ENCODE measurements at regions not wholly inside any gene's neighbourhood (a gene's known extent, or its start where the extent isn't known, plus 50 kb on each side); places are given as distances from the start of the nearest gene placed in this dataset.
"Not testable (repeated sequence)": the region's sequence is repeated elsewhere in the genome, so short reads cannot be mapped to it uniquely, and the experiment has no call there.

DNA sequence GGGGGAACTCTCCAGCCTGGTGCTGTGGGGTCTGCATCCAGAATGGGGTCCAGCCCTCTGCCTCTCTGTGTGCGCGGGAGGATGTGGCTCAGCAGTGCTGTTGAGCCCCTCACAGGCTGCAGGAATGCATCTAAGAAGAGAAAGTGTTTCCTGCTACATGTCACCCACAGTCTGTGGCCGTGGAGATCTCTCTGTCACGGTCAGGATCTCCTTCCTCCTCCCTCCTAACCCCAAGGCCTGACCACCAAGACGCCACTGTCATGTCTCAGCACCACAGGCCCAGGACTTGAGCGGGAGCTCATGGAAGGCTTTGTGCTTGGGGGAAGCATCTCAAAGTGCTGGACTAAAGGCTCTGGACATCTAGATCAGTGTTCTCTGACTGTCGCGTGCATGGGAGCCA is 90.1 kb downstream of the SREK1 start:
- in situ Hi-C loops (cut with HindIII; ENCODE audit: low sequenced_read_pairs), result no loop called here

DNA sequence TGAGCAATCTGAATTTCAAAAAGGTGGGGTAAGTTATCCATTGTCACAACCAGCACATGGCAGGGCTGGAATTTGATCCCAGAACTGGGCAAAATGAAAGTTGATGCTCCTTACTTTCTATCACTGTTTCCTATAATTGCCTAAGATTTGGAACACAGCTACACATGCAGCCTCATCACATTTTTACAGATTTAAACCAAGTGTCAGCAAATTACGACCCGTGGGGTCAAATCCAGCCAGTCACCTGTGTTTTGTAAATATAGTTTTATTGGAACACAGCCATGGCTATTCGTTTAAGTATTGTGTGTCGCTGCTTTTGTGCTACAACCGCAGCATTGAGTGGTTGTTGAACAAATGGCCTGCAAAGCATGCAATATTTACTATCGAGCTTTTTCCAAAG is 94.3 kb downstream of the SREK1 start:
- in situ Hi-C loops (cut with HindIII; ENCODE audit: low sequenced_read_pairs), result no loop called here

GRCh38 chr5:66239034-66239433 is 94.9 kb downstream of the SREK1 start:
- in situ Hi-C loops (cut with HindIII; ENCODE audit: low sequenced_read_pairs), result no loop called here

GRCh38 chr5:66241136-66241825 is 97.2 kb downstream of the SREK1 start:
- in situ Hi-C loops (cut with HindIII; ENCODE audit: low sequenced_read_pairs), result no loop called here

DNA sequence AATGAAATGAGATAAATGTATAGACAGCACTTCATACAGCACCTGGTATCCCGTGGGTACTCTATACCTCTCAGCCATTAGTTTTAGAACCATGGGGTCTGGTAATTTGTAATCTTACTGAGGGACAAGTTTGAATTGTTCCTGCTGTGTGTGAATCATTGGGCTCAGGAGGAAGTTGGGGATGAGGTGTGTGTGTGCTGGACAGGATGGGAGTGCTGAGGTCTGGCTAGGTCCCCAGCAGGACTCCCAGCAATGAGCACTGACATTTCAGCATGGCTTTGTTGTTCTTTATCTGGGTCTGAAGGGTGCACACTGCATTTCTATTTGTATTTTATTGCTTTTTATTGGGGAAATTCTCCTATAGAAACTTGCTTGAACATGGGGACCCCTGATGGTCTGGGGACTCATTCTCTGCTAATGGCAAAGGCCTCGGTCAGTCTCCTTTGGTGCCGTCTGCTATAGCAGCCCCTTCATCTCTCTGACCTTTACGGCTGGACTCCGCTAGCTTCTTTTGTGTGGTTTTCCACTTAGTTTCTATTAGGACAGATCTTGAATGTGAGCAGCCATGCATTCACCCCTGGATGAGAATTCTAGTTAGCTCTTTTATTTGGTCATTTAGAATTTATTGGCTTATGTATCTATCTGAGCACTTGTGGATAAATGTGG is 98.1 kb downstream of the SREK1 start:
- in situ Hi-C loops (cut with HindIII; ENCODE audit: low sequenced_read_pairs), result no loop called here

GRCh38 chr5:66246608-66247007 is 102.5 kb downstream of the SREK1 start:
- in situ Hi-C loops (cut with HindIII; ENCODE audit: low sequenced_read_pairs), result no loop called here

DNA sequence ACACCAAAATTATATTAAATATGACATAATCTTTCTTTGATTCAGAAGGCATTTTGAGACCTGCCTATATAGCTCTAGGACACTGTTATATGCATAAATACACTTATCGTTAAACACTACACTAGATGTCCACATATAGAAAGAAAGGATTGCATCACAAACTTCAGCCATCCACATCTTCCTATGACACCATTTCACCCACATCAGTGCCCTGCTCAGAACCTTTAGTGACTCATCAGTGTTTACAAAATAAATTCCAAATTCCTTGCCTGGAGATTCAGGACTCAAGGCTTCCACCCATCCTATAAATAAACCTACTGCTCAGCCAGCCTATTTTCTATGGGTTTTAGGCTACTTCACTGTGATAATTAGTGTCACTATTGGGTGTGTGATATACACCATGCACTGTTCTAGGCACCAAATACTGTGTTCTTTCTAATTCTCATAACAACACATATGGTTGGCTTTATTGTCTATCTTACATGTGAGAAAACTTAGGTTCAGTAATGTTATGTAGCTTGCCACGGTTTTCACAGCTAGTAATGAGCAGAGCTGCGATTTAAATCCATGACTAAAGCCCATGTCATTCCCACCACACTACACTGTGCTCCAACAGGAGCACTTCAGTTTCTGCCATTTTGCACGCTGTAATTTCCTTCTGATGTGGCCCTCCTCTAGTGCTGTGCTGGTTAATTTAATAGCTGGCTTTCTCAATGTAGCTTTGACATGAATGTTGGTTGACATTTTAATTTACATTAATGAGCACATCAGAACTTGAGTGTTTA is 103.3 kb downstream of the SREK1 start:
- in situ Hi-C loops (cut with HindIII; ENCODE audit: low sequenced_read_pairs), result no loop called here

DNA sequence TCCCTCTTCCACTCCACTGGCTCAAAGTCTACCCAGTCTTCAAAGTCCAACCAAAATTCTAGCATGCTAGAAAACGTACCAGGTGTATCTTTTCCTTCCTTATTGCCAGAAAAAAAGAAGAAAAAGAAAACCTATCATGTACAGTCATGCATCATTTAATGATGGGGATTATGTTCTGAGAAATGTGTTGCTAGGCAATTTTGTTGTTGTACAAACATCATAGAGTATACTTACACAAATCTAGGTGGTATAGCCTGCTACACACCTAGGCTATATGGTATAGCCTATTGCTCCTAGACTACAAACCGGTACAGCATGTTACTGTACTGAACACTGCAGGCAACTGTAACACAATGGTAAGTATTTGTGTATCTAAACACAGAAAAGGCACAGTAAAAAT is 104.8 kb downstream of the SREK1 start:
- in situ Hi-C loops (cut with HindIII; ENCODE audit: low sequenced_read_pairs), result no loop called here

- in situ Hi-C loops (cut with HindIII; ENCODE audit: low sequenced_read_pairs), result no loop called here
Observed at GRCh38 chr5:66249920-66250319, 105.8 kb downstream of the SREK1 start.

DNA sequence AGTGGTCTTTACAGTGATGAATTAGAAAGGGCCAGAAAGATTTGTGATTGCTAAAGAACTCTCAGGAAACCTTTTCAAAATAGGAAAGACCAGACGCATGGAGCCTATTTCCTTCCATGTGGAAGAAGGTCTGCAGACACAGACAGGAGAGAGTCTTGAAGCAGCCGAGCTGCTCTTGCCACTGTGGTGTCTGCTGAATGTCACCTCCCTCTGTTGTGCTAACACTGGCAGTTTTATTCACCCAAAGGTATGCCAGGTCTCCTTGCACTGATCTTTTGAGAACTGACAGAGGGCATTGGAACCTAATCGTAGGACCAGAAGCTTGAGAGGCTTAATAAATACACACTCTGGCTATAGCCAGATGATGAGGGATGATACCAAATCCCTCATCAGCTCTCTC is 108.7 kb downstream of the SREK1 start:
- in situ Hi-C loops (cut with HindIII; ENCODE audit: low sequenced_read_pairs), result no loop called here

DNA sequence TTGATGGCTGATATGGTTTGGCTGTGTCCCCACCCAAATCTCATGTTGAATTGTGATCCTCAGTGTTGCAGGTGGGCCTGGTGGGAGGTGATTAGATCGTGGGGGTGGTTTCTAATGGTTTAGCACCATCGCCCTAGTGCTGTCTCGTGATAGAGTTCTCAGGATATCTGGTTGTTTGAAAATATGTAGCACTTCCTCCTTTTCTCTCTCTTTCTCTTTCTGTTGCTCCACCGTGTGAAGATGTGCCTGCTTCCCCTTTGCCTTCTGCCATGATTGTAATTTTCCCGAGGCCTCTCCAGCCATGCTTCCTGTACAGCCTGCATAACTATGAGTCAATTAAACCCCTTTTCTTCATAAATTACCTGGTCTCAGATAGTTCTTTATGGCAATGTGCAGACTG is 111.6 kb downstream of the SREK1 start:
- in situ Hi-C loops (cut with HindIII; ENCODE audit: low sequenced_read_pairs), result no loop called here

GRCh38 chr5:66273121-66273520 is 129.0 kb downstream of the SREK1 start:
- in situ Hi-C loops (cut with HindIII; ENCODE audit: low sequenced_read_pairs), result no loop called here

GRCh38 chr5:66276986-66277385 is 132.9 kb downstream of the SREK1 start:
- in situ Hi-C loops (cut with HindIII; ENCODE audit: low sequenced_read_pairs), result no loop called here

- in situ Hi-C loops (cut with HindIII; ENCODE audit: low sequenced_read_pairs), result no loop called here
Observed at GRCh38 chr5:66277981-66278380, 133.9 kb downstream of the SREK1 start.

- in situ Hi-C loops (cut with HindIII; ENCODE audit: low sequenced_read_pairs), result no loop called here
Observed at GRCh38 chr5:66281294-66281693, 137.2 kb downstream of the SREK1 start.

GRCh38 chr5:66284588-66285342 is 140.7 kb downstream of the SREK1 start:
- in situ Hi-C loops (cut with HindIII; ENCODE audit: low sequenced_read_pairs), result no loop called here

DNA sequence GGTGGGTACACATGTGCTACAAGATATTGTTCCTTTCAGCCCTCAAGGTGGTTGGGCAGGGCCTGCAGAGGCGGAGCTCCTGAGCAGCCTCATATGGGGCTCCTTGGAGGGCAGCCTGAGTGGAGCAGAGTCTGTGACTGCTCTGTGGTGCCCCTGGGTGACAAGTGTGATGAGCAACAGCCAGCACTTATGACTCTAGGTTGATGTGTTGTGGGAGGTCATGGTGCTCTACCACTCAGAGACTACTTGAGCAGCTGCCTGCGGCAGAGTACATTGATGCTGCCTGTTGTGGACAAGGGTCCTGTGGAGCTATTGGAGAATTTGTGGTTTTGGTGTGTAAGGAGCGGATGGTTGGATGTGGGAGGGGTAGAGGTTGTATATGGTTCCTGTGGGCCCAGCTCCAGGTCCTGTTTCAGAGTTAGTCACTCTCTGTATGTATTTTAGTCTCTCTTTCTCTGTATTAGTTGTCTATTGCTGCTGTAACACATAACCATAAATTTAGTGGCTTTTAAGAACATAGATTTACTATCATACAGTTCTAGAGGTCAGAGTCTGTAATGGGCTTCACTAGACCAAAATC is 141.3 kb downstream of the SREK1 start:
- in situ Hi-C loops (cut with HindIII; ENCODE audit: low sequenced_read_pairs), result no loop called here

- in situ Hi-C loops (cut with HindIII; ENCODE audit: low sequenced_read_pairs), result no loop called here
Observed at GRCh38 chr5:66291771-66292170, 147.7 kb downstream of the SREK1 start.

GRCh38 chr5:66293851-66294250 is 149.8 kb downstream of the SREK1 start:
- in situ Hi-C loops (cut with HindIII; ENCODE audit: low sequenced_read_pairs), result not testable (repeated sequence)

DNA sequence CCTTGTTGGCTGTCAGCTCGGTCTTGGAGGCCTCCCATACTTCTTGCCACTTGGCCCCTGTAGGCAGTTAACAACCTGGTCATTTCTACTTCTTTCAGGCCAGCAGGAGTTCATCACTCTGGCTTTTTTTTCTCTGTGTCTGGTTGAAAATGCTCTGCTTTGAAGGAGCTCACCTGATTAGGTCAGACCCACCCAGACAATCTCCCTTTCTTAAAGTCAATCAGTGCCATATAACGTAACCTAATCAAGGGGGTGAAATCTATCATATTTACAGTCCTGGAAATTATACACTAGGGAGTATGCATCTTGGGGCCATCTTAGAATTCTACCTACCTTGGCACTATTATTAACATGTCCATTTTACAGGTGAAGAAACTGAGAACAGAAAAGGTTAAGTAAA is 155.4 kb downstream of the SREK1 start:
- in situ Hi-C loops (cut with HindIII; ENCODE audit: low sequenced_read_pairs), result no loop called here

GRCh38 chr5:66302344-66302743 is 158.2 kb downstream of the SREK1 start:
- in situ Hi-C loops (cut with HindIII; ENCODE audit: low sequenced_read_pairs), result loop anchor here (25.0 kb wide), 1 partner anchor 435 kb away; no protein-coding TSS in a partner anchor
